B cell (primary cell): ENCODE measurements at regions not wholly inside any gene's neighbourhood (a gene's known extent, or its start where the extent isn't known, plus 50 kb on each side); places are given as distances from the start of the nearest gene placed in this dataset.

Source experiments
- EZH2 ChIP-seq: IDR thresholded peaks from 2 replicates; pipeline ENCODE4 v1.6.1; 2012; ENCODE audit warnings: borderline replicate concordance, low read depth, mild to moderate bottlenecking, moderate library complexity, low read length; ENCODE audit not compliant: insufficient read depth, poor library complexity, severe bottlenecking
- TF ChIP-seq, protein P1 (sequence below): fragments of 200-600 bp; IDR thresholded peaks from one replicate; pipeline ENCODE4 v1.8.0; 2022; ENCODE audit warnings: antibody characterized with exemption, mild to moderate bottlenecking

- TF ChIP-seq, protein P1, sequence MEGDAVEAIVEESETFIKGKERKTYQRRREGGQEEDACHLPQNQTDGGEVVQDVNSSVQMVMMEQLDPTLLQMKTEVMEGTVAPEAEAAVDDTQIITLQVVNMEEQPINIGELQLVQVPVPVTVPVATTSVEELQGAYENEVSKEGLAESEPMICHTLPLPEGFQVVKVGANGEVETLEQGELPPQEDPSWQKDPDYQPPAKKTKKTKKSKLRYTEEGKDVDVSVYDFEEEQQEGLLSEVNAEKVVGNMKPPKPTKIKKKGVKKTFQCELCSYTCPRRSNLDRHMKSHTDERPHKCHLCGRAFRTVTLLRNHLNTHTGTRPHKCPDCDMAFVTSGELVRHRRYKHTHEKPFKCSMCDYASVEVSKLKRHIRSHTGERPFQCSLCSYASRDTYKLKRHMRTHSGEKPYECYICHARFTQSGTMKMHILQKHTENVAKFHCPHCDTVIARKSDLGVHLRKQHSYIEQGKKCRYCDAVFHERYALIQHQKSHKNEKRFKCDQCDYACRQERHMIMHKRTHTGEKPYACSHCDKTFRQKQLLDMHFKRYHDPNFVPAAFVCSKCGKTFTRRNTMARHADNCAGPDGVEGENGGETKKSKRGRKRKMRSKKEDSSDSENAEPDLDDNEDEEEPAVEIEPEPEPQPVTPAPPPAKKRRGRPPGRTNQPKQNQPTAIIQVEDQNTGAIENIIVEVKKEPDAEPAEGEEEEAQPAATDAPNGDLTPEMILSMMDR: no peak
- TF ChIP-seq EZH2: no peak
Measured at GRCh38 chr7:53121374-53121773, 85.9 kb downstream of the POM121L12 start.
